ENCODE measurements at regions not wholly inside any gene's neighbourhood (a gene's known extent, or its start where the extent isn't known, plus 50 kb on each side); places are given as distances from the start of the nearest gene placed in this dataset.

- TF ChIP-seq CTCF (IDR thresholded peaks at IDR 0.05; ENCODE audit: low read depth, low read length): no peak
- no peak overlapping the region for H3K4me3 ChIP-seq (ENCODE audit: low read depth, low read length)
- no peak for DNase-seq (ENCODE audit: low read depth, low spot score)
- in situ Hi-C loops (cut with HindIII; ENCODE audit: low sequenced_read_pairs): no loop called here
Measured at GRCh38 chr5:142259758-142260157, 65.1 kb downstream of the SPRY4 start.

GRCh38 chr5:142255831-142256230 is 69.0 kb downstream of the SPRY4 start:
- TF ChIP-seq CTCF (IDR thresholded peaks at IDR 0.05; ENCODE audit: low read depth, low read length): no peak
- no peak for DNase-seq (ENCODE audit: low read depth, low spot score)
- in situ Hi-C loops (cut with HindIII; ENCODE audit: low sequenced_read_pairs): no loop called here
- H3K4me3 ChIP-seq (ENCODE audit: low read depth, low read length): no peak overlapping the region

- no peak for TF ChIP-seq CTCF (IDR thresholded peaks at IDR 0.05; ENCODE audit: low read depth, low read length)
- DNase-seq (ENCODE audit: low read depth, low spot score): no peak
- in situ Hi-C loops (cut with HindIII; ENCODE audit: low sequenced_read_pairs): no loop called here
- no peak overlapping the region for H3K4me3 ChIP-seq (ENCODE audit: low read depth, low read length)
Measured at GRCh38 chr5:142254431-142254830, 70.4 kb downstream of the SPRY4 start.

GRCh38 chr5:142253938-142254337 is 70.9 kb downstream of the SPRY4 start:
- in situ Hi-C loops (cut with HindIII; ENCODE audit: low sequenced_read_pairs): no loop called here
- TF ChIP-seq CTCF (IDR thresholded peaks at IDR 0.05; ENCODE audit: low read depth, low read length): no peak
- DNase-seq (ENCODE audit: low read depth, low spot score): peak; percentile 40
- H3K4me3 ChIP-seq (ENCODE audit: low read depth, low read length): no peak overlapping the region

- H3K4me3 ChIP-seq (ENCODE audit: low read depth, low read length): no peak overlapping the region
- in situ Hi-C loops (cut with HindIII; ENCODE audit: low sequenced_read_pairs): no loop called here
- DNase-seq (ENCODE audit: low read depth, low spot score): no peak
- no peak for TF ChIP-seq CTCF (IDR thresholded peaks at IDR 0.05; ENCODE audit: low read depth, low read length)
Measured at GRCh38 chr5:142250119-142250518, 74.7 kb downstream of the SPRY4 start.

GRCh38 chr5:142248853-142249462 is 75.9 kb downstream of the SPRY4 start:
- H3K4me3 ChIP-seq (ENCODE audit: low read depth, low read length): no peak overlapping the region
- peak; percentile 50 for DNase-seq (ENCODE audit: low read depth, low spot score)
- in situ Hi-C loops (cut with HindIII; ENCODE audit: low sequenced_read_pairs): no loop called here
- no peak for TF ChIP-seq CTCF (IDR thresholded peaks at IDR 0.05; ENCODE audit: low read depth, low read length)

- peak; percentile 67 for DNase-seq (ENCODE audit: low read depth, low spot score)
- no peak for TF ChIP-seq CTCF (IDR thresholded peaks at IDR 0.05; ENCODE audit: low read depth, low read length)
- in situ Hi-C loops (cut with HindIII; ENCODE audit: low sequenced_read_pairs): no loop called here
- H3K4me3 ChIP-seq (ENCODE audit: low read depth, low read length): no peak overlapping the region
Measured at GRCh38 chr5:142246258-142246657, 78.6 kb downstream of the SPRY4 start.

Measured in astrocyte of the spinal cord (primary cell).